Mucosa of rectum (tissue), 2 donors: ENCODE measurements at regions not wholly inside any gene's neighbourhood (a gene's known extent, or its start where the extent isn't known, plus 50 kb on each side); places are given as distances from the start of the nearest gene placed in this dataset.
"Not testable (repeated sequence)": the region's sequence is repeated elsewhere in the genome, so short reads cannot be mapped to it uniquely, and the experiment has no call there.

Experiments
- H3K27ac ChIP-seq, 2 donors: one replicate each; pipeline ENCODE4 v1.7.0; 2013; ENCODE audit warnings: inconsistent platforms in 2 of 2, low read depth in 2 of 2, low read length in 2 of 2
- H3K27me3 ChIP-seq, 2 donors: one replicate each; pipeline ENCODE4 v1.7.0; 2013; ENCODE audit warnings: low read length in 2 of 2; ENCODE audit not compliant: control insufficient read depth in 2 of 2, insufficient read depth in 2 of 2
- H3K36me3 ChIP-seq, 2 donors: one replicate each; pipeline ENCODE4 v1.7.0; 2013; ENCODE audit warnings: low read length in 2 of 2; ENCODE audit not compliant: control insufficient read depth in 2 of 2, insufficient read depth in 2 of 2
- H3K4me1 ChIP-seq, 2 donors: one replicate each; pipeline ENCODE4 v1.7.0; 2013; ENCODE audit warnings: low read length in 2 of 2, mild to moderate bottlenecking in 1 of 2; ENCODE audit not compliant: control insufficient read depth in 2 of 2, insufficient read depth in 2 of 2
- H3K4me3 ChIP-seq, 2 donors: one replicate each; pipeline ENCODE4 v1.7.0; 2013; ENCODE audit warnings: low read length in 2 of 2
- H3K9ac ChIP-seq, 2 donors: one replicate each; pipeline ENCODE4 v1.7.0; 2013; ENCODE audit warnings: low read length in 2 of 2, low read depth in 1 of 2, mild to moderate bottlenecking in 1 of 2
- H3K9me3 ChIP-seq, 2 donors: one replicate each; pipeline ENCODE4 v1.7.0; 2013; ENCODE audit warnings: low read length in 2 of 2; ENCODE audit not compliant: control insufficient read depth in 2 of 2
- donor health status: healthy.
- donor health status: Normal muscosa, but diverticular disease.

GRCh38 chr7:47080816-47081215, 501.1 kb downstream of the TNS3 start:
- Histone ChIP-seq H3K4me1 (no peaks in the 10 kb centered on the region), H3K36me3 (no peaks in the 10 kb centered on the region), H3K4me3 (no peak overlapping the region), H3K9ac (no peak overlapping the region), H3K27me3 (no peaks in the 10 kb centered on the region), H3K27ac (no peak overlapping the region), H3K9me3 (no peaks in the 10 kb centered on the region)

- Histone ChIP-seq H3K4me3 (no peak overlapping the region), H3K4me1 (no peaks in the 10 kb centered on the region), H3K27me3 (no peaks in the 10 kb centered on the region), H3K9me3 (no peaks in the 10 kb centered on the region), H3K9ac (no peak overlapping the region), H3K36me3 (no peaks in the 10 kb centered on the region), H3K27ac (no peak overlapping the region)
Measured at GRCh38 chr7:47078241-47078640, 503.7 kb downstream of the TNS3 start.

GRCh38 chr7:47074702-47075153, 507.2 kb downstream of the TNS3 start:
- no peaks in the 10 kb centered on the region for H3K36me3 ChIP-seq
- no peaks in the 10 kb centered on the region for H3K9me3 ChIP-seq
- no peak overlapping the region for H3K4me3 ChIP-seq
- no peak overlapping the region for H3K27ac ChIP-seq
- H3K9ac ChIP-seq = no peak overlapping the region
- H3K27me3 ChIP-seq = peaks cover 0 to 2% of the 10 kb centered on the region in 2 donors
- H3K4me1 ChIP-seq = no peaks in the 10 kb centered on the region

- Histone ChIP-seq H3K27me3 (peaks cover 0 to 2% of the 10 kb centered on the region in 2 donors), H3K9me3 (no peaks in the 10 kb centered on the region), H3K4me3 (no peak overlapping the region), H3K9ac (no peak overlapping the region), H3K4me1 (no peaks in the 10 kb centered on the region), H3K36me3 (no peaks in the 10 kb centered on the region), H3K27ac (no peak overlapping the region)
Measured at GRCh38 chr7:47073284-47073683, 508.6 kb downstream of the TNS3 start.

GRCh38 chr7:47071866-47072265, 510.0 kb downstream of the TNS3 start:
- Histone ChIP-seq H3K4me3 (no peak overlapping the region), H3K9ac (no peak overlapping the region), H3K27ac (no peak overlapping the region), H3K9me3 (no peaks in the 10 kb centered on the region), H3K36me3 (no peaks in the 10 kb centered on the region), H3K27me3 (peaks cover 0 to 2% of the 10 kb centered on the region in 2 donors), H3K4me1 (no peaks in the 10 kb centered on the region)

GRCh38 chr7:47069385-47070076, 512.4 kb downstream of the TNS3 start:
- H3K9ac ChIP-seq = no peak overlapping the region
- H3K27me3 ChIP-seq = peaks cover 0 to 2% of the 10 kb centered on the region in 2 donors
- no peak overlapping the region for H3K27ac ChIP-seq
- H3K36me3 ChIP-seq = no peaks in the 10 kb centered on the region
- no peaks in the 10 kb centered on the region for H3K4me1 ChIP-seq
- H3K9me3 ChIP-seq = no peaks in the 10 kb centered on the region
- H3K4me3 ChIP-seq = no peak overlapping the region

GRCh38 chr7:47066976-47067614, 514.8 kb downstream of the TNS3 start:
- no peak overlapping the region for H3K4me3 ChIP-seq
- no peaks in the 10 kb centered on the region for H3K9me3 ChIP-seq
- no peaks in the 10 kb centered on the region for H3K36me3 ChIP-seq
- no peak overlapping the region for H3K27ac ChIP-seq
- no peak overlapping the region for H3K9ac ChIP-seq
- H3K4me1 ChIP-seq = no peaks in the 10 kb centered on the region
- peaks cover 0 to 2% of the 10 kb centered on the region in 2 donors for H3K27me3 ChIP-seq

GRCh38 chr7:47056731-47057130, 525.2 kb downstream of the TNS3 start:
- Histone ChIP-seq H3K4me1 (no peaks in the 10 kb centered on the region), H3K4me3 (no peak overlapping the region), H3K9me3 (no peaks in the 10 kb centered on the region), H3K27me3 (no peaks in the 10 kb centered on the region), H3K36me3 (no peaks in the 10 kb centered on the region), H3K9ac (no peak overlapping the region), H3K27ac (no peak overlapping the region)

GRCh38 chr7:47052541-47053208, 529.2 kb downstream of the TNS3 start:
- H3K4me3 ChIP-seq = not testable (repeated sequence)

GRCh38 chr7:47049234-47049774, 532.6 kb downstream of the TNS3 start:
- Histone ChIP-seq H3K4me1 (no peaks in the 10 kb centered on the region), H3K9me3 (no peaks in the 10 kb centered on the region), H3K27me3 (no peaks in the 10 kb centered on the region), H3K4me3 (no peak overlapping the region), H3K27ac (no peak overlapping the region), H3K36me3 (no peaks in the 10 kb centered on the region), H3K9ac (no peak overlapping the region)

More at GRCh38 chr7:47052541-47053208, 529.2 kb downstream of the TNS3 start:
- not testable (repeated sequence) for H3K36me3 ChIP-seq, H3K9ac ChIP-seq, H3K27me3 ChIP-seq, H3K27ac ChIP-seq, H3K9me3 ChIP-seq, H3K4me1 ChIP-seq
